HK-2 (cell line): ENCODE measurements at regions not wholly inside any gene's neighbourhood (a gene's known extent, or its start where the extent isn't known, plus 50 kb on each side); places are given as distances from the start of the nearest gene placed in this dataset.
A peak's percentile ranks its signal among the peaks of the same experiment; 100 is the strongest.

ENCODE experiments used
- DNase-seq: peaks from one replicate; pipeline ENCODE4 v3.0.0-alpha.2; 2018; ENCODE audit not compliant: unreplicated experiment

DNA sequence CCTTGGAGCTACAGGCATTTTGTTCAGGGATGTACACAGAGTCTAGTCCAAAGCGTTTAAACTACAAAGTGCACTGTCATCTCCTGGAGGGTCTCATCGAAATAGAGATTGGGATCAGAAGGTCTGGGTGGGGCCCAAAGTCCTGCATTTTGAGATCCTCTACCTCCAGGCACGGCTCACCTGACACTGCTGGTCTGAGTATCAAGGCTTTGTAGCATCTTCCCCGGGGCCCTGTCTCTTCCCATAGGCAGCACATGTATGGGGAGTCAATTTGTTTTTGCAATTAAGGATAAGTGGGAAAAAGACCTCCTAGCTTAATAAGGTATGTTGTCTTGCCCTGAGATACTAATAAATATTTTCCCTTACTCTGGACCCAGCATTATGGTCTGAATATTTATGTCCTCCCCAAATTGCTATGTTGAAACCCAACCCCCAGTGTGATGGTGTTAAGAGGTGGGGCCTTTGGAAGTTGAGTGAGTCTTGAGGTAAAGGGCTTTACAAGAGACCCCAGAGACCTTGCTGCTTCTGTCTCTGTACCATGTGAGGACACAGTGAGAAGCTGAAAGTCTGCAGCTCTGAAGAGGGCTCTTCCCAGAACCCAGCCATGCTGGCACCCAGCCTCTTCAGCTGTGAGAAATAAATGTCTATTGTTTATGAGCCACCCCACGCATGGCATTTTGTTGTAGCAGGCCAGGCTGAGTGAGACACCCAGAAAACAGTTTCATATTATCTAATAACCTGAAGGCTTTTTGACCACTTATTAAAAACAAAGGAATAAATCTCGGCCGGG, 258.7 kb upstream of the HS6ST1 start:
- DNase-seq: no peak

GRCh38 chr2:128578406-128579390, 260.0 kb upstream of the HS6ST1 start:
- no peak for DNase-seq

DNA sequence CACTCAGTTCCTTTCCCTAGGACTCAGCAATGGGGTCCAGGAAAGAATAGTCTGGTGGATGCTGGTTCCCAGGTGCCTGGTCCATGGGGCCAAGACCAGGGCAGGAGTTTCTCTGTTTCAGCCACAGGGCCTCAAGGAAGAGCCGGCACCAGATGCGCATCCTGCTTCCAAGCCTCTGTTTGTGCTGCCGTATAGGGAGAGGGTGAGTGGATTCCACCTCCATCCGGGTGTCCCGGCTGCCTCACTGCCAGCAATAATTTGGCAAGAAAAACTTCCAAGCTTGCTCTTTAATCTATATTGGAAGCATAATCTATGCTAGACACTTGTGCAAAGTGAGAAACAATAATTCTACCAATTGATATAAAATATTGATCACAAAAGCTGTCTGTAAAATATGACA, 261.2 kb upstream of the HS6ST1 start:
- DNase-seq: no peak

- no peak for DNase-seq
Measured at GRCh38 chr2:128580988-128581848, 262.6 kb upstream of the HS6ST1 start.

GRCh38 chr2:128581849-128582244, 263.2 kb upstream of the HS6ST1 start:
- DNase-seq: no peak

- DNase-seq: no peak
Measured at GRCh38 chr2:128584296-128584890, 265.7 kb upstream of the HS6ST1 start.

DNA sequence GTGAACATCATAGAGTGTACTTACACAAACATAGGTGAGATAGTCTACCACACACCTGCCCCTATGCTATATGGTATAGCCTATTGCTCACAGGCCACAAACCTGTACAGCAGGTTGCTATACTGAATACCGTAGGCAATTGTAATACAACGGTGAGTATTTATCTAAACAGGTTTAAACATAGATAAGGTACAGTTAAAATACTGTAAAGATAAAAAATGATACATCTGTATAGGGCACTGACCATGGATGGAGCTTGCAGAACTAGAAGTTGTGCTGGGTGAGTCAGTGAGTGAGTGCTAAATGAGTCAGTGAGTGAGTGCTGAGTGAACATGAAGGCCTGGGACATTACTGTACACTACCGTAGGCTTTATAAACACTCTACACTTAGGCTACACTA, 267.0 kb upstream of the HS6ST1 start:
- no peak for DNase-seq

DNA sequence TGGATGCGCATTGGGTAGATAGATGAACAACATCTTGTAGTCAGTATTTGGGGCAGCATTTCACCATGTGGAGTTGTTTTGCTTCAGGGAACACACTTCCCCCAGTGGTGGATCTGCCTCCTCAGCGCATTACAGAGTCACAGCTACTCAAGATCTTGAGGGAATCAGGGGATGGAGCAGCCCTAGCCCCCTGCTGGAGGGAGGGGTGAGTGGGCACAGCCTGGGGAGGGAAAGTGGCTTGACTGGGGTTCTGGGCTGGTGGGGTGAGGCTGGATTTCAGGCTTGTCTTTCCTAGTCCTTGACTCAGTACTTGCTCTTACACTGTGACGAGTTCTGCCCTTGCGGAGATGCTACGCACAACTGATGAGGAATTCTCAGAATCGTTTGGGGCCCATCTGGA, 271.0 kb upstream of the HS6ST1 start:
- no peak for DNase-seq

GRCh38 chr2:128590309-128591021, 271.8 kb upstream of the HS6ST1 start:
- no peak for DNase-seq

DNA sequence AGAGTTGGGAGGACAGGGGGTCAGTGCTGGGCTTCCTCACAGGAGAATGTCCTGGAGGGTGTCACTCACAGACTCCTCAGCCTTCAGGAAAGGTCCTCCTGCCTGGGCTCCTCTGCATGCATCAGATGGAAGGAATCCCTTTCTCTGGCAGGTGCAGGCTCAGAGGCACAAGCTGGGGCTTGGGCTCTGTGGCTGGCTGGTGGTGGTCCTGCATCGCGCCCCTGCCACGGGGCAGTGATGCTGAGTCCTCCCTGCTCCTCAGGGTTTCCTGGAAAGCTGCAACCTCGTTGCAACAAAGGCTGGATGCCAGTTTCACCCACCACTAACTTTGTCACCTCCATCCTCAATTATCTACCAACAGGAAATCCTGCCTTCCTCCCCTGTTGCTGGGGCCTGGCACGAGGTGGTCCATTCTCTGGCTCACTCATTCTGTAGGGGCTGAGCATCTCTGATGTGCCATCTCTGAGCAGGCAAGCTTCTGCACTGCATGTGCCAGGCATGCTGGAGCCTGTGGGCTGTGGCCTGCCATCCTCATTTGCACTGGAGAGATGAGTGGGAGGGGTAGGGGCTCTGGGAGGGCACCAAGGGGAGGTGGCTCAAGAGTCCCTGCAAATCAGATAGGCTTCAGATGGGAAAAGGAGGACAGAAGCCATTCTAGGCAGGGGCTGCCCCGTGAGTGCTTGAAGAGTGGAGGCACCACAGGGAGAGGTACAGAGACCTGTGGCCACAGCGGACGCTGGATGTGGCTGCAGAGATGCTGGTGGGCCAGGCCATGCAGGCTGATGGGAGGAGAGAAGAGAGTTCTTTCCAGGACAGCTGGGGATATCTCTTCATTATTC, 272.6 kb upstream of the HS6ST1 start:
- no peak for DNase-seq

DNA sequence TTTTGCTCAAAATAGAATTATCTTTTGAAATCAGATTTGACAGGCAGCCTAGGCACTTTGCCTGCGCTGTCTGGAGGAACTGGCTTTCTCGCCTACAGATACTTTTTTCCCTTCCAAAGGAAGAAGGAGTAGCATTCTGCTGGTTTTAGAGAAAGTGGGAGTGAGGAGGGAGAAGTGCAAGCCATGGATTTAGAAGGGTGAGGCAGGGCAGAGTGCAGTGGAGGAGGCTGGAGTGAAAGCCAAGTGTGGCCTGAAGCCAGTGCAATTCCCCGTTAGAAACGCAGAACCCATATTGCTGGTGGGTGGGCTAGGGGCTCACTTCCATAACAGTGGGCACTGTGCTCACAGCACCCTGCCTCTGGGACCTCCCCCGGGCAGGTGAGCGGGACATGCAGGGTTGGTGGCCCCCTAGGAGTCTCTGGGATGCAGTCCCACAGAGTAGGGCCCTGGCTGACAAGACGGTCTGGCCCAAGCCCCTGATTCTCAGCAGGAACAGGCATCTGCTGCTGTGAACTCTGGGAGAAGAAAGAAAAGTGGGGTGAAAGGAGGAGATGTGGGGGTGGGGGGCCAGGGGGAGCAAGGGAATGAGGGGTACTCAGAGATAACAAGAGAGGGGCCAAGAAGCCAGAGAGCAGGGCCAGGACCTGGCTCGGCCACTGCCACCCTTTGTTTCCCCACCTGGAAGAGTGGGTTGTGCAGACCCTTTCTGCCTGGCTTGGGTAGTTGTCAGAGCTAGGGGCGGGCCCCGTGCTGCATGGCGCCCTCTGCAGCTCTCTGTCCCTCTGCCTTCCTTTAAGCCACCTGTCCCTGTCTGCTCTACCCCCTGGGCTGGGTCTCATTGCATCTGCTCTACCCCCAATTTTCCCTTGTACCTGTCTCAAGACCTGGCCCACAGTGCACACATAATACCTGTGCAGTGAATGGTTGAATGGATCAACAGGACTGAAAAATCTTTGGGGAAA, 273.5 kb upstream of the HS6ST1 start:
- DNase-seq: no peak

- DNase-seq: no peak
Measured at GRCh38 chr2:128593518-128593878, 274.8 kb upstream of the HS6ST1 start.

DNA sequence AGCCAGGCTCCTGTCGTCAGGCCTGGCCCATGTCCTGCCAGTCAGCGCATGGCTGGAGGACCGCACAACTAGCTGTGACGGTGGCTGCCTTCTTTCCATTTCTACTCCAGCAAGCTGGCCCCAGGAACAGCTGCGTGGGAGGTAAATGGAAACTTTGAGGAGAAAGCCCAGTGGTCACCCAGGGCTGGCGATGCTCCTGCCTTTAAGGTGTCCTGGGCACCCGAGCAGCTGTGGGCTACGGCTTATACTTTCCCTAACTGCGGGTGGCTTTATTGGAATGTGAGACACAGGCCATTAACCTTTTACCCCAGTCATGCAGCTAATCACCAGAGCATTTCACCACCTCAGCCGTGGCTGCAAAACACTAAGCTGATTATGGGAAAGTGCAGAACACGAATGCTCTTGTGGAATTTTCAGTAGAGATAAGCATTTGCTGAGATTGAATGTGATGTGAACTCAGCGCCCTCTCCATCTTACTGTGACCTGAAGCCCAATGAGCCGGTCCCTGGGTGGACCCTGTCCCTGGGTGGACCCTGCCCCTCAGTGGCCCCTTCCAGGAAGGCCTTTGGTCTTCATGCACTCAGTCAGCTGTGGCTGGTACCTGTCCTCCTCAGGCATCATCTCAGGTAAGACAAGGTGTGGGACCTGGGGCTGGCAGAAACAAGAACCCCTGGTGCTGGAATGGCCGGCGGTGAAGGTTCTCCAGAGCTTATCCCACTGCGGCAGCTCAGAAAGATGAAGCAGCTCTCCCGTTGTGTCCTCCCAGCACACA, 275.4 kb upstream of the HS6ST1 start:
- DNase-seq: peak; percentile 12

DNA sequence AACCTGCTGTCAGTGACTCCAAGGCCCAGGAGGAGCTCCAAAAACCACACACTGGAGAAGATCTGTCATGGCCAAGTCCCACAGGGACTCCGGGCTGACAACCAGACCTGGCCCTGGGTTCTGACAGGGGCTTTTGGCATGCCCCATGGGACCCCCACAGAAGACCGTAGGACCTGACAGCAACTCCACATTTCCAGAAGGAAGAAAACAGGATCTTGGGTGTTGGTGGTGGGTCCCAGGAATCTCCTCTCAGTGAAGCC, 275.9 kb upstream of the HS6ST1 start:
- DNase-seq: no peak

DNA sequence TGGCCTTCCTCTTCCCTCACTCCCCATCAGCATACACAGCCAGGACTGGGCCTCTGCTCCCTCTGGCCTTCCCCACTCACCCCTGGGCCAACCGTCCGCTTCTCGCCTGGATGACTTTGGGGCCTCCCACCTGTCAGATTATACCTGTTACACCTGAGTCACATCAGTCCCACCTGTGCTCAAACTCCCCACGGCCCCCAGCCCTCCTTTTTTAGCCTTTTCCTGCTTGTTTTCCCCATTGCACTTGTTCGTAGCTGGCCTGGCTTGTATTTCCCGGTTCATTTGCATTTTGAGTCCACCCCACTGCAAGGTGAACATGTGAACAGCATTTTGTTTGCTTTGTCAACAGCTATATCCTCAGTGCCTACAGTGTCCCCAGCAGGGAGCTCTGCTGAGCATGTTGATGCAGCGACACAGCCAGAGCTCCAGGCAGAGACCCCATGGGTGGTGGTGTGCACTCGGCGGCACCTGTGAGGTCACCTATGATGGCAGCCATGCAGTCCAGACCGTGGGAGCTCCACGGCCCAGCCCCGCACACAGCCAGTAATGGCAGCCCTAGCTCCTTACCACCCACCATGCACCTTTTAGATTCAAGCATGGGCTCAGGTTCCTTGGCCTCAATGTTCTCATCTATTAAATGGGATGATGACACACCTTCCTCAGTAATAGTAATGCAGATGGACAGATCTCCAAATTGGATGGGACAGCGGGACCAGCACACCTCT, 276.4 kb upstream of the HS6ST1 start:
- DNase-seq: no peak

- DNase-seq: no peak
Measured at GRCh38 chr2:128595763-128596395, 277.2 kb upstream of the HS6ST1 start.
